Upper lobe of left lung (tissue), 4 donors: ENCODE measurements at regions not wholly inside any gene's neighbourhood (a gene's known extent, or its start where the extent isn't known, plus 50 kb on each side); places are given as distances from the start of the nearest gene placed in this dataset.

ENCODE experiments used
- CTCF ChIP-seq, 6 experiments: fragments of 450-650 bp in 4 of 6; fragments of 200-600 bp in 2 of 6; sonication (generic) in 2 of 6; IDR thresholded peaks; one replicate each; pipeline ENCODE4 v1.5.1; 2016 to 2019; ENCODE audit warnings: antibody characterized with exemption in 6 of 6
- POLR2A ChIP-seq, 4 donors: fragments of 450-650 bp; IDR thresholded peaks; one replicate each; pipeline ENCODE4 v1.5.1; 2016 to 2017; ENCODE audit warnings: antibody characterized with exemption in 4 of 4, mild to moderate bottlenecking in 2 of 4

GRCh38 chr12:90305379-90305778, 596.7 kb upstream of the ATP2B1 start:
- TF ChIP-seq CTCF (IDR thresholded peaks at IDR 0.05) (no peak), POLR2A (IDR thresholded peaks at IDR 0.05) (no peak)
